ENCODE measurements at regions not wholly inside any gene's neighbourhood (a gene's known extent, or its start where the extent isn't known, plus 50 kb on each side); places are given as distances from the start of the nearest gene placed in this dataset.

GRCh38 chrX:27903960-27904359, 77.3 kb downstream of the DCAF8L1 start:
- no peak for TF ChIP-seq CTCF (conservative IDR thresholded peaks at IDR 0.05 in 1 of 2, IDR thresholded peaks at IDR 0.05 in 1 of 2; ENCODE audit: extremely low read depth in 1 of 2, insufficient read depth in 1 of 2, low read depth in 1 of 2, low read length in 2 of 2)
- no peak for TF ChIP-seq EZH2 (IDR thresholded peaks at IDR 0.05; ENCODE audit: borderline replicate concordance, low read length)
